Stomach smooth muscle (tissue), 2 donors: ENCODE measurements at regions not wholly inside any gene's neighbourhood (a gene's known extent, or its start where the extent isn't known, plus 50 kb on each side); places are given as distances from the start of the nearest gene placed in this dataset.

Source experiments
- H3K27ac ChIP-seq: one replicate; pipeline ENCODE4 v1.7.0; 2013; ENCODE audit warnings: mild to moderate bottlenecking, low read length, inconsistent platforms
- H3K27me3 ChIP-seq, 2 donors: one replicate each; pipeline ENCODE4 v1.7.0; 2013; ENCODE audit warnings: low read length in 2 of 2; ENCODE audit not compliant: insufficient read depth in 2 of 2, control insufficient read depth in 1 of 2
- H3K36me3 ChIP-seq, 2 donors: one replicate each; pipeline ENCODE4 v1.7.0; 2013; ENCODE audit warnings: low read length in 2 of 2; ENCODE audit not compliant: control insufficient read depth in 2 of 2, insufficient read depth in 2 of 2
- H3K4me1 ChIP-seq: one replicate; pipeline ENCODE4 v1.7.0; 2013; ENCODE audit warnings: low read length; ENCODE audit not compliant: control insufficient read depth, insufficient read depth
- H3K4me3 ChIP-seq, 2 donors: one replicate each; pipeline ENCODE4 v1.7.0; 2013; ENCODE audit warnings: low read length in 2 of 2
- H3K9ac ChIP-seq, 2 donors: one replicate each; pipeline ENCODE4 v1.7.0; 2013; ENCODE audit warnings: low read length in 2 of 2, mild to moderate bottlenecking in 1 of 2
- H3K9me3 ChIP-seq, 2 donors: one replicate each; pipeline ENCODE4 v1.7.0; 2013; ENCODE audit warnings: low read length in 2 of 2; ENCODE audit not compliant: control insufficient read depth in 2 of 2
- donor health status: healthy.
- donor health status: Pancreatic carcinoma.

- H3K4me1 ChIP-seq = no peaks in the 10 kb centered on the region
- no peak overlapping the region for H3K9ac ChIP-seq
- H3K27me3 ChIP-seq = no peaks in the 10 kb centered on the region
- no peaks in the 10 kb centered on the region for H3K9me3 ChIP-seq
- H3K4me3 ChIP-seq = no peak overlapping the region
- H3K27ac ChIP-seq = no peak overlapping the region
- no peaks in the 10 kb centered on the region for H3K36me3 ChIP-seq
Observed at GRCh38 chrX:124605511-124605910, 259.1 kb downstream of the SH2D1A start.

GRCh38 chrX:124606724-124607123 is 260.4 kb downstream of the SH2D1A start:
- Histone ChIP-seq H3K9me3 (no peaks in the 10 kb centered on the region), H3K4me1 (no peaks in the 10 kb centered on the region), H3K36me3 (no peaks in the 10 kb centered on the region), H3K9ac (no peak overlapping the region), H3K27ac (no peak overlapping the region), H3K27me3 (no peaks in the 10 kb centered on the region), H3K4me3 (no peak overlapping the region)

GRCh38 chrX:124619710-124620109 is 273.3 kb downstream of the SH2D1A start:
- no peaks in the 10 kb centered on the region for H3K36me3 ChIP-seq
- H3K9ac ChIP-seq = no peak overlapping the region
- no peaks in the 10 kb centered on the region for H3K27me3 ChIP-seq
- H3K9me3 ChIP-seq = no peaks in the 10 kb centered on the region
- no peak overlapping the region for H3K27ac ChIP-seq
- H3K4me1 ChIP-seq = no peaks in the 10 kb centered on the region
- H3K4me3 ChIP-seq = no peak overlapping the region

DNA sequence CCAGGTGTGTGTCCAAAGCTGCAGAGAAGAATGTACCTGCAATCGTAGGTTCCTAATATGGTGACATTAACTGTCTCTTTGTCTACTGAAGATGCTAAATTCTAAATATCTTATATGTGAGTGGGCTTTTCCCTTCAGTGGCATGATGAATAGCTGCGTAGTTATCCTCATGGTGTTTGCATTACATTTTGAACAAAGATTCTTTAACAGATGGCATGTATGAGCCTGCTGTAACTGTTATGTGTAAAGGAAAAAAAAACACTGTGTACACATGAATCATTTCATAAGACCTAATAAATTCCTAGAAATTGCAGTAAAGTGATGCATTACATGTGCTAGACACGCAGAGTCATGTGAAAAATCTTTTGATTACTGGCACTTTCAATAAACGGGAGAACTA is 288.0 kb downstream of the SH2D1A start:
- Histone ChIP-seq H3K9ac (no peak overlapping the region), H3K4me1 (no peaks in the 10 kb centered on the region), H3K9me3 (no peaks in the 10 kb centered on the region), H3K4me3 (no peak overlapping the region), H3K27ac (no peak overlapping the region), H3K36me3 (no peaks in the 10 kb centered on the region), H3K27me3 (no peaks in the 10 kb centered on the region)

GRCh38 chrX:124641737-124642491 is 295.6 kb downstream of the SH2D1A start:
- Histone ChIP-seq H3K4me1 (no peaks in the 10 kb centered on the region), H3K4me3 (no peak overlapping the region), H3K27ac (no peak overlapping the region), H3K27me3 (no peaks in the 10 kb centered on the region), H3K36me3 (no peaks in the 10 kb centered on the region), H3K9ac (no peak overlapping the region), H3K9me3 (peaks cover 0 to 2% of the 10 kb centered on the region in 2 donors)

- no peak overlapping the region for H3K4me3 ChIP-seq
- no peaks in the 10 kb centered on the region for H3K4me1 ChIP-seq
- H3K27ac ChIP-seq = no peak overlapping the region
- no peaks in the 10 kb centered on the region for H3K27me3 ChIP-seq
- no peak overlapping the region for H3K9ac ChIP-seq
- no peaks in the 10 kb centered on the region for H3K36me3 ChIP-seq
- peaks cover 0 to 2% of the 10 kb centered on the region in 2 donors for H3K9me3 ChIP-seq
Observed at GRCh38 chrX:124646403-124646802, 300.0 kb downstream of the SH2D1A start.

DNA sequence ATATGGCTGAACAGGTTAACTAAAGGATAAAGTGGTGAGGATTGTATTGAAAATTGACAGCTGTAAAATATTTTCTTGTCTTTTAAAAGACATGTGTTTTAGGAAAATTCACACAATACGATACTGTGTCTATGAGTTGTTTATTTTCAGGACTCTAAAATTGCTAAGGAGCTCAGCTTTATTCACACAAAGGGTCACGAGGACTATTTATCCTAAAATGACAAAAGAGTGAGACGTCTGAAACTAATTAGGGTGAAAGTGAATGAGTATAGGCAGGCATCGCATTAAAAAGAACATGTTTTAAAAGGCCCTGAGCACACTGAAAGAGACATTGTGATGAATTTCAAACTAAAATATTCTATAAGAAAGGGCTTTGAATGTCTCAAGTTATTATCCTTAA is 304.7 kb downstream of the SH2D1A start:
- Histone ChIP-seq H3K9ac (no peak overlapping the region), H3K36me3 (no peaks in the 10 kb centered on the region), H3K27me3 (no peaks in the 10 kb centered on the region), H3K9me3 (no peaks in the 10 kb centered on the region), H3K4me1 (no peaks in the 10 kb centered on the region), H3K27ac (no peak overlapping the region), H3K4me3 (no peak overlapping the region)

- Histone ChIP-seq H3K9ac (no peak overlapping the region), H3K4me1 (no peaks in the 10 kb centered on the region), H3K36me3 (no peaks in the 10 kb centered on the region)
Observed at GRCh38 chrX:124665621-124666400, 319.4 kb downstream of the SH2D1A start.

DNA sequence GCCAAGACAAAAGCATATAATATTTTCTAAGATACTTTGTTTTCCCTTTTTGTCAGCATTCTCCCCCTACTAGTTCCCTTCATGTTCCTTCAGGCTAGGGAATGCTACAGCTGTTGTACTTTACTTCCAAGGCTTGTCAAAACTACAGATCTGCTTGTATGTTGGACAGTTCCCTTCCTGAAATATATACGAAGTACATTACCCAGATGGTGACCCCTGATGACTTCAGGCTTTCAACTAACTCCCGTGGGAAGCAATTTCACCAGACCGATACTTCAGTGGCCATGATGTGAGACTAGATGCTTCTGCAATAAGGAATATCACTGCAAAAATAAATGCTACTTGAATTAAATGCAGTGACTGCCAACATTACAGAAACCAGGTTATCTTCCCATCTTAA is 332.8 kb downstream of the SH2D1A start:
- no peaks in the 10 kb centered on the region for H3K27me3 ChIP-seq
- no peaks in the 10 kb centered on the region for H3K9me3 ChIP-seq
- no peak overlapping the region for H3K9ac ChIP-seq
- no peaks in the 10 kb centered on the region for H3K36me3 ChIP-seq
- H3K27ac ChIP-seq = no peak overlapping the region
- H3K4me3 ChIP-seq = no peak overlapping the region
- H3K4me1 ChIP-seq = no peaks in the 10 kb centered on the region

More at GRCh38 chrX:124665621-124666400, 319.4 kb downstream of the SH2D1A start:
- H3K27me3 ChIP-seq = no peaks in the 10 kb centered on the region
- H3K27ac ChIP-seq = no peak overlapping the region
- H3K9me3 ChIP-seq = no peaks in the 10 kb centered on the region
- no peak overlapping the region for H3K4me3 ChIP-seq

DNA sequence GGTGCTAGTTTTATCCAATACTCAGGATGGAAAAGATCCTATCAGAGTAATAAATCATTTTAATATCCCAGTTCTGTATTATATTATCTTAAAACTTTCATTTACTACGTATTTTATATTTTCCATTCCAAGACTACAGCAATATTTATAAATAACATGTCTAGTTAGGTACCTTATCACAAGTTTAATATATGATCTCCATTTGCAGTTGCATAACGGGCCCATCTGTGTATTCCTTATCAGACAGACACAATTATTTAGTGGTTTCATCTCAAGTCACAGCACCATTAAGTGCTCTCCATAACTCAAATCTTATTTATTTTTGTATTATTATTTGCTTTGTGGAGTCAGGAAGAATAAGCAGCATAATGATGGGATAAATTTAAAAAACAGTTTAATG is 333.9 kb downstream of the SH2D1A start:
- no peaks in the 10 kb centered on the region for H3K4me1 ChIP-seq
- H3K36me3 ChIP-seq = no peaks in the 10 kb centered on the region
- H3K27me3 ChIP-seq = no peaks in the 10 kb centered on the region
- H3K27ac ChIP-seq = no peak overlapping the region
- no peaks in the 10 kb centered on the region for H3K9me3 ChIP-seq
- H3K9ac ChIP-seq = no peak overlapping the region
- no peak overlapping the region for H3K4me3 ChIP-seq

- H3K36me3 ChIP-seq = no peaks in the 10 kb centered on the region
- no peak overlapping the region for H3K4me3 ChIP-seq
- H3K9me3 ChIP-seq = peaks cover 0 to 2% of the 10 kb centered on the region in 2 donors
- H3K27me3 ChIP-seq = no peaks in the 10 kb centered on the region
- no peaks in the 10 kb centered on the region for H3K4me1 ChIP-seq
- H3K9ac ChIP-seq = no peak overlapping the region
- H3K27ac ChIP-seq = no peak overlapping the region
Observed at GRCh38 chrX:124690495-124690894, 344.1 kb downstream of the SH2D1A start.
